Colonic mucosa (tissue), 4 donors: ENCODE measurements at regions not wholly inside any gene's neighbourhood (a gene's known extent, or its start where the extent isn't known, plus 50 kb on each side); places are given as distances from the start of the nearest gene placed in this dataset.
"Not testable (repeated sequence)": the region's sequence is repeated elsewhere in the genome, so short reads cannot be mapped to it uniquely, and the experiment has no call there.

Experiments used
- DNase-seq: peaks from one replicate; pipeline ENCODE4 v3.0.0-alpha.2; 2020
- H3K27ac ChIP-seq: fragments of 200-600 bp; one replicate; pipeline ENCODE4 v1.8.0; 2021
- H3K27me3 ChIP-seq: fragments of 200-600 bp; one replicate; pipeline ENCODE4 v1.8.0; 2021
- H3K36me3 ChIP-seq: fragments of 200-600 bp; one replicate; pipeline ENCODE4 v1.8.0; 2021
- H3K4me1 ChIP-seq: fragments of 200-600 bp; one replicate; pipeline ENCODE4 v1.8.0; 2021; ENCODE audit warnings: mild to moderate bottlenecking
- H3K4me3 ChIP-seq: fragments of 200-600 bp; one replicate; pipeline ENCODE4 v1.8.0; 2021
- H3K9ac ChIP-seq, 2 donors: one replicate each; pipeline ENCODE4 v1.7.0; 2013; ENCODE audit warnings: control low read depth in 2 of 2, low read depth in 2 of 2, low read length in 2 of 2
- H3K9me3 ChIP-seq: fragments of 200-600 bp; one replicate; pipeline ENCODE4 v1.8.0; 2021
- CTCF ChIP-seq: fragments of 200-600 bp; IDR thresholded peaks from one replicate; pipeline ENCODE4 v1.8.0; 2022; ENCODE audit warnings: antibody characterized with exemption, mild to moderate bottlenecking
- intact Hi-C: fragments of 100-400 bp; cut with DNase I; formaldehyde crosslinking; loops from one replicate; pipeline ENCODE4 v1.14.1; 2022
- donor health status: healthy.
- donor health status: DM: no; HTN: no; CAD: no.
- donor health status: DM: no; HTN: no; CAD: no.

GRCh38 chr1:245102149-245102548 lies 52.6 kb upstream of the KIF26B start:
- DNase-seq, H3K9me3 ChIP-seq, H3K36me3 ChIP-seq, H3K4me3 ChIP-seq, H3K4me1 ChIP-seq, H3K27ac ChIP-seq, intact Hi-C loops, H3K9ac ChIP-seq, H3K27me3 ChIP-seq: not testable (repeated sequence)

DNA sequence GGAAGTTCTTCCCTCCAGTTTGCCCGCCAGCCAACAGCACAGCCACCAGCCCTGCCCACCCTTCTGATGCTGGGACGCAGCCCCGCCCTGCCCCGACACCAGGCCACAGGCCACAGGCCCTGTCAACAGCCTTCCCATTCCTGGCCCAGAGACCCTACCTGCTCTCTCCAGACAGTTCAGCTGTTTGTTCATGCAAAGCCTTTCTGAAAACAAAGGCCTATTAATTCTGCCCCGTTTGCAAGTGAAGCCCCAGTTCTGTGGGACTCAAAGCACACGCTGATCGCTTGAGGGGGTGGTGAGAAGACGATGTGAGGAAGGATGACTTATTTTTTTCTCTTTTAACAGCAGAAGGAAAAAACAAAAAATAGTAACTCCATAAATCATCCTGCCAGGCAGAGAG lies 55.4 kb upstream of the KIF26B start:
- H3K27ac ChIP-seq: no peak overlapping the region
- no peak for TF ChIP-seq CTCF
- no peak for DNase-seq

DNA sequence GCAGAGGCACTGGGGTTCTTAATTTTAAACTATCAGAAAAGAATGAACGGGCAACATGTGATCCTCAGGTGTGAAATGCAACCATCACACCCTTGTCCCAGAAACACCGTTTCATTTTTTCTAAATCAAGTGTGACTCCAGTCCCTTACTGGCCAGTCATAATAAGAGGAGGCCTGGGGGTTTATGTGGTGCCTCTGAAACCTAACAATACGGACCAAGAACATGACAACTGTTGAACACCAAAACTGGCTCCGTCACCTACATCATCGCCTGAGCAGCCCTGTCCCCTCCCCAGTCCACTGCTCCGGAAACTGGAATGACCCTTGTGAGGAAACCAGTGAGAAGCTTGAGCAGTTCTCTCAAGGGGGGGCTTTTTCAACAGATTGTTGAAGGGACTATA lies 55.9 kb upstream of the KIF26B start:
- no peak overlapping the region for H3K4me3 ChIP-seq
- no peaks in the 10 kb centered on the region for H3K27me3 ChIP-seq
- intact Hi-C loops: no loop called here
- no peak for TF ChIP-seq CTCF
- DNase-seq: no peak
- H3K9me3 ChIP-seq: no peaks in the 10 kb centered on the region
- H3K9ac ChIP-seq: no peak overlapping the region
- no peak overlapping the region for H3K27ac ChIP-seq
- no peaks in the 10 kb centered on the region for H3K4me1 ChIP-seq
- H3K36me3 ChIP-seq: no peaks in the 10 kb centered on the region

More for the DNA sequence above, 55.4 kb upstream of the KIF26B start:
- no peaks in the 10 kb centered on the region for H3K27me3 ChIP-seq
- no peaks in the 10 kb centered on the region for H3K9me3 ChIP-seq
- no peaks in the 10 kb centered on the region for H3K4me1 ChIP-seq
- no peak overlapping the region for H3K9ac ChIP-seq
- H3K36me3 ChIP-seq: no peaks in the 10 kb centered on the region
- no peak overlapping the region for H3K4me3 ChIP-seq
- intact Hi-C loops: no loop called here

DNA sequence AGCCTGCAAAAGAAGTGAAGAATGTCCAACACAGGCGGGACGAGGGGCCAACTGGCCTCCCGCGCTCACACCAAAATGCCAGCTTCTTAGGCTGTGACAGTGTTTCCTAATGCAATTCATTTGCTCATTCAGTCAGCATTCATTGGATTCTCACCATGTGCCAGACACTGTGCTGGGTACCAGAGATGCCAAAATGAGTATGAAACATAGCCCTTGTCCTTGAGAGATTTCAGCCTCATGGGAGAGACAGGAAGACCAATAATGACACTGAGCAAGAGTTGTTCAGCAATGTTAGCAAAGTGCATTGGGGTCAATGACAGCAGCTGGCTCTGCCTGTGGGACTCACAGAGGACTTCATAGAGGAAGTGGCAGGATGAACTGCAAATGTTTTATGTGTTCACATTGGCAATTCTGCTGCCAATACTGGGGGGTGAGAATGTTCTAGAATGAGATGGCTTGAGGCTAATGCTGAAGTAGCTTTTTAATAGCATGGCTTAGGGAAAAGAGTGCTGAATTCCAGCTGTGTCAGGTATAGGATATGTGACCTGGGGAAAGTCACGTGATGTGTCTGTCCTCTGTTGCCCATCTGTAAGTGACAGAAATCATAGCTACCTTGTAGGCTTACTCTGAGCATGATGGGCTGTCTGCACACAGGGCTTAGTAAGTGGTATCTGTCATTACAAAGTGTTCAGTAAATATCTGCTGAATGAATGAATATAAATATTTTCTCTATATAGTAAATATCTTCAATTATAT lies 58.3 kb upstream of the KIF26B start:
- Histone ChIP-seq H3K4me3 (no peak overlapping the region), H3K36me3 (no peaks in the 10 kb centered on the region), H3K9me3 (no peaks in the 10 kb centered on the region), H3K4me1 (no peaks in the 10 kb centered on the region), H3K9ac (no peak overlapping the region), H3K27me3 (no peaks in the 10 kb centered on the region), H3K27ac (no peak overlapping the region)
- intact Hi-C loops: no loop called here
- no peak for DNase-seq
- no peak for TF ChIP-seq CTCF

GRCh38 chr1:245095903-245096302 lies 58.9 kb upstream of the KIF26B start:
- no peak overlapping the region for H3K4me3 ChIP-seq
- H3K27ac ChIP-seq: no peak overlapping the region
- no peaks in the 10 kb centered on the region for H3K9me3 ChIP-seq
- no peaks in the 10 kb centered on the region for H3K27me3 ChIP-seq
- no peaks in the 10 kb centered on the region for H3K36me3 ChIP-seq
- intact Hi-C loops: no loop called here
- H3K9ac ChIP-seq: no peak overlapping the region
- no peaks in the 10 kb centered on the region for H3K4me1 ChIP-seq
- no peak for TF ChIP-seq CTCF
- no peak for DNase-seq

DNA sequence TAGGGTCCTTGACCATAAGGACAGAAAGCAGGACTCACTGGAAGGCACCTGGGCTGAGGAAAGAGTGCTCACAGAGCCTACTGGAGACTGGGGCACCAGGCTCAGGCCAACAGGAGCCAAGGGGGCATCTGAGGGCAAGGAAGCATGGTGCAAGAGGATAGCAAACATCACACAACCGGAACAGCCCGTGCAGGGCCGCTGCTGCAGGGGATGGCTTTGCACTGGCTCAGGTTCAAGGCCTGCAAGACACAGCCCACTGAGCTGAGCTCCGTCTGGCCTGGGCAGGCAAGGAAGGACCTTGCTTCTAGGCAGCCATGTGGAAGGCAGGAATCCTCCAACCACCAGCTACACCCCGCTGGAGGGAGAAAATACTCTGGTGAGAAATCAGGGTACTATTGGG lies 59.8 kb upstream of the KIF26B start:
- DNase-seq: no peak
- no peak for TF ChIP-seq CTCF
- H3K27ac ChIP-seq: no peak overlapping the region
- intact Hi-C loops: no loop called here
- no peaks in the 10 kb centered on the region for H3K9me3 ChIP-seq
- H3K4me3 ChIP-seq: no peak overlapping the region
- H3K36me3 ChIP-seq: no peaks in the 10 kb centered on the region
- no peak overlapping the region for H3K9ac ChIP-seq
- no peaks in the 10 kb centered on the region for H3K27me3 ChIP-seq
- no peaks in the 10 kb centered on the region for H3K4me1 ChIP-seq
